ENCODE measurements at regions not wholly inside any gene's neighbourhood (a gene's known extent, or its start where the extent isn't known, plus 50 kb on each side); places are given as distances from the start of the nearest gene placed in this dataset.

GRCh38 chr3:190716211-190716610 is 146.3 kb downstream of the GMNC start:
- Histone ChIP-seq H2AFZ (ENCODE audit: control insufficient read depth, low read depth, low read length) (no peak overlapping the region), H3K4me3 (no peak overlapping the region), H3K9ac (ENCODE audit: control insufficient read depth, insufficient read depth, low read length) (no peak overlapping the region), H3K27ac (ENCODE audit: control insufficient read depth, insufficient read depth) (no peak overlapping the region), H3K4me2 (ENCODE audit: control insufficient read depth, insufficient read depth) (no peak overlapping the region), H3K4me1 (ENCODE audit: control insufficient read depth, insufficient read depth, low read length) (peaks cover under 1% of the 10 kb centered on the region; the same call in 1 of the 2 replicates), H3K36me3 (ENCODE audit: control insufficient read depth in 2 of 2, insufficient read depth in 2 of 2, low read length in 1 of 2) (no peaks in the 10 kb centered on the region), H3K27me3 (replicated peaks in 1 of 2; ENCODE audit: control insufficient read depth in 2 of 2, insufficient read depth in 2 of 2, low read length in 1 of 2) (no peaks in the 10 kb centered on the region; a peak in 1 of 4 replicates), H3K9me3 (replicated peaks; ENCODE audit: control insufficient read depth, insufficient read depth, low read length) (no peaks in the 10 kb centered on the region), H4K20me1 (ENCODE audit: control insufficient read depth, insufficient read depth) (no peaks in the 10 kb centered on the region), H3K79me2 (ENCODE audit: control insufficient read depth, insufficient read depth, low read length) (no peaks in the 10 kb centered on the region)
- WGBS (ENCODE audit: insufficient coverage, insufficient replicate concordance, low lambda C conversion rate, missing lambda C conversion rate) = 22% methylated on average over 2 of the region's 2 CpGs
- no peak for ATAC-seq
- CTCF ChIA-PET = interaction anchor here (0.8 to 1.6 kb wide), 2 partner anchors 16 to 18 kb away, joined by 3 to 6 read pairs; no protein-coding TSS in a partner anchor
- FAIRE-seq = no peak
- no TSS peak for BruUV-seq (replicated peaks)
- SMC1A ChIA-PET (ENCODE audit: uncharacterized antibody, unreplicated experiment) = no interaction called here
- POLR2A ChIA-PET = no interaction called here
- in situ Hi-C loops (cut with MboI) (no loop called here), intact Hi-C loops (cut with micrococcal nuclease; ENCODE audit: unreplicated experiment) (no loop called here)
- RAD21 ChIA-PET (ENCODE audit: unreplicated experiment) = no interaction called here
- TF ChIP-seq IKZF1 (conservative IDR thresholded peaks at IDR 0.05) (no peak), NFYA (IDR thresholded peaks at IDR 0.05; ENCODE audit: borderline replicate concordance, low read depth, low read length) (no peak), RELA (IDR thresholded peaks at IDR 0.05; ENCODE audit: borderline replicate concordance, partially characterized antibody) (no peak), CEBPZ (IDR thresholded peaks at IDR 0.05; ENCODE audit: low read depth, low read length) (no peak), WRNIP1 (IDR thresholded peaks at IDR 0.05; ENCODE audit: borderline replicate concordance, low read depth, low read length) (no peak), NRF1 (conservative IDR thresholded peaks at IDR 0.05; ENCODE audit: low read depth, low read length) (no peak), RBBP5 (conservative IDR thresholded peaks at IDR 0.05) (no peak), TARDBP (IDR thresholded peaks at IDR 0.05; ENCODE audit: borderline replicate concordance) (no peak)
- TF ChIP-seq, protein P1, sequence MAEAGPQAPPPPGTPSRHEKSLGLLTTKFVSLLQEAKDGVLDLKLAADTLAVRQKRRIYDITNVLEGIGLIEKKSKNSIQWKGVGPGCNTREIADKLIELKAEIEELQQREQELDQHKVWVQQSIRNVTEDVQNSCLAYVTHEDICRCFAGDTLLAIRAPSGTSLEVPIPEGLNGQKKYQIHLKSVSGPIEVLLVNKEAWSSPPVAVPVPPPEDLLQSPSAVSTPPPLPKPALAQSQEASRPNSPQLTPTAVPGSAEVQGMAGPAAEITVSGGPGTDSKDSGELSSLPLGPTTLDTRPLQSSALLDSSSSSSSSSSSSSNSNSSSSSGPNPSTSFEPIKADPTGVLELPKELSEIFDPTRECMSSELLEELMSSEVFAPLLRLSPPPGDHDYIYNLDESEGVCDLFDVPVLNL (IDR thresholded peaks at IDR 0.05; ENCODE audit: low read depth, low read length) = no peak
- DNase-seq (ENCODE audit: low read depth, low spot score) = no peak

All from GM12878 (cell line).